ENCODE measurements at regions not wholly inside any gene's neighbourhood (a gene's known extent, or its start where the extent isn't known, plus 50 kb on each side); places are given as distances from the start of the nearest gene placed in this dataset.

DNA sequence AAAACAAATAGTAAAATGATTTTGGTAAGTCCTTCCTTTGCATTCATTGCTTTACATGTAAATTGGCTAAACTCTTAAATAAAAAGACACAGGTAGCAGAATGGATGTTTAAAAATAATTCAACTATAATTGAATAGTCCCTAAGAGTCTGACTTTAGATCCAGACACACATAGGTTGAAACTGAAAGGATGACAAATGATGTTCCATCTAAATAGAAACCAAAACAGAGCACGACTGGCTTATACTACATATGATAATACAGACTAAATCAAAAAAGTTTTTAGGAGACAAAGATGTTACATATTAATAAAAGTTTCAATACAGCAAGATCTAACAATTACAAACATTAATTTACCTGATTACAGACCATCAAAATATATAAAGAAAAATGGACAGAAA lies 2055.1 kb upstream of the WWC1 start:
- TF ChIP-seq, protein P1, sequence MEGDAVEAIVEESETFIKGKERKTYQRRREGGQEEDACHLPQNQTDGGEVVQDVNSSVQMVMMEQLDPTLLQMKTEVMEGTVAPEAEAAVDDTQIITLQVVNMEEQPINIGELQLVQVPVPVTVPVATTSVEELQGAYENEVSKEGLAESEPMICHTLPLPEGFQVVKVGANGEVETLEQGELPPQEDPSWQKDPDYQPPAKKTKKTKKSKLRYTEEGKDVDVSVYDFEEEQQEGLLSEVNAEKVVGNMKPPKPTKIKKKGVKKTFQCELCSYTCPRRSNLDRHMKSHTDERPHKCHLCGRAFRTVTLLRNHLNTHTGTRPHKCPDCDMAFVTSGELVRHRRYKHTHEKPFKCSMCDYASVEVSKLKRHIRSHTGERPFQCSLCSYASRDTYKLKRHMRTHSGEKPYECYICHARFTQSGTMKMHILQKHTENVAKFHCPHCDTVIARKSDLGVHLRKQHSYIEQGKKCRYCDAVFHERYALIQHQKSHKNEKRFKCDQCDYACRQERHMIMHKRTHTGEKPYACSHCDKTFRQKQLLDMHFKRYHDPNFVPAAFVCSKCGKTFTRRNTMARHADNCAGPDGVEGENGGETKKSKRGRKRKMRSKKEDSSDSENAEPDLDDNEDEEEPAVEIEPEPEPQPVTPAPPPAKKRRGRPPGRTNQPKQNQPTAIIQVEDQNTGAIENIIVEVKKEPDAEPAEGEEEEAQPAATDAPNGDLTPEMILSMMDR (IDR thresholded peaks at IDR 0.05): no peak
- TF ChIP-seq POLR2A (IDR thresholded peaks at IDR 0.05): no peak
